Thoracic aorta (tissue), 2 donors: ENCODE measurements at regions not wholly inside any gene's neighbourhood (a gene's known extent, or its start where the extent isn't known, plus 50 kb on each side); places are given as distances from the start of the nearest gene placed in this dataset.
A peak's percentile ranks its signal among the peaks of the same experiment; 100 is the strongest.

Experiments used
- ATAC-seq: fragments of 150-250 bp; one replicate; pipeline ENCODE4 v1.8.0; 2017; ENCODE audit warnings: low read depth; ENCODE audit not compliant: insufficient number of reproducible peaks, low FRiP score
- DNase-seq: peaks from one replicate; pipeline ENCODE4 v3.0.0-alpha.2; 2020; ENCODE audit warnings: low spot score
- H3K27ac ChIP-seq, 2 donors: fragments of 200-600 bp; sonication (generic); 1 replicate in 1 of 2; 2 replicates in 1 of 2; pipeline ENCODE4 v1.5.1; 2016; ENCODE audit warnings: mild to moderate bottlenecking in 2 of 2, moderate library complexity in 2 of 2
- H3K27me3 ChIP-seq: fragments of 200-600 bp; sonication (generic); replicated peaks from 2 replicates; pipeline ENCODE4 v1.6.0; 2016; ENCODE audit warnings: mild to moderate bottlenecking; ENCODE audit not compliant: insufficient read depth
- H3K36me3 ChIP-seq: fragments of 200-600 bp; sonication (generic); one replicate; pipeline ENCODE4 v1.5.1; 2016
- H3K4me1 ChIP-seq, 2 donors: fragments of 200-600 bp; sonication (generic); 1 replicate in 1 of 2; 2 replicates in 1 of 2; pipeline versions ENCODE4 v1.5.1 to v1.6.0; 2016; ENCODE audit warnings: low read depth in 2 of 2, mild to moderate bottlenecking in 1 of 2; ENCODE audit not compliant: control insufficient read depth in 1 of 2
- H3K4me3 ChIP-seq: fragments of 200-600 bp; sonication (generic); 2 replicates; pipeline ENCODE4 v1.5.1; 2016; ENCODE audit warnings: mild to moderate bottlenecking
- H3K9me3 ChIP-seq: fragments of 200-600 bp; sonication (generic); 2 replicates; pipeline ENCODE4 v1.5.1; 2016
- CTCF ChIP-seq: fragments of 200-600 bp; sonication (generic); IDR thresholded peaks from one replicate; pipeline ENCODE4 v1.5.1; 2019; ENCODE audit warnings: antibody characterized with exemption

GRCh38 chr17:409308-409847, 56.8 kb upstream of the RPH3AL start:
- Histone ChIP-seq H3K27me3 (no peaks in the 10 kb centered on the region), H3K27ac (no peak overlapping the region), H3K4me1 (peaks cover 3 to 15% of the 10 kb centered on the region in 2 donors), H3K36me3 (no peaks in the 10 kb centered on the region), H3K4me3 (peak overlapping the region; percentile 78), H3K9me3 (no peaks in the 10 kb centered on the region)
- DNase-seq (no peak), ATAC-seq (no peak)
- TF ChIP-seq CTCF: no peak

DNA sequence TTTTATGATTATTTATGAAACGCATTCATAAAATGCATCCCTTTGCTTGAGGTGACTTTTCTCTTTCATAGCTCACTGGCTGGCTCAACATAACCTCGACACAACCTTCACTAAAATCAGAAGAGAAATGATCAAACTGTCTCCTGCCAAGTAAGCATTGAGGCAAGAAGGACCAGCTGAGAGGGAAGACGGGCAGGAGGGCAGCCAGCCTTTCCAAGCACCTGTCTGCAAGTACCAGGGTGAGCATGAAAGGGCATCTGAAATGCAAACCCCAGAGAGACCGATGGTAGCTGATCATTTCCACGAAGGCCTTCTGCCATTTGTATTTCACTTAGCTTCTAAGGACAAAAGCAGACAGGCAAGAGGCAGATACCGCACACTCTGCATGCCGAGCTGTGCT, 52.1 kb upstream of the RPH3AL start:
- TF ChIP-seq CTCF: no peak
- no peak for DNase-seq
- no peaks in the 10 kb centered on the region for H3K9me3 ChIP-seq
- no peaks in the 10 kb centered on the region for H3K36me3 ChIP-seq
- H3K27me3 ChIP-seq: no peaks in the 10 kb centered on the region
- no peak overlapping the region for H3K4me3 ChIP-seq
- H3K4me1 ChIP-seq: no peaks in the 10 kb centered on the region
- no peak overlapping the region for H3K27ac ChIP-seq
- ATAC-seq: no peak
